GM12874 (cell line): ENCODE measurements at regions not wholly inside any gene's neighbourhood (a gene's known extent, or its start where the extent isn't known, plus 50 kb on each side); places are given as distances from the start of the nearest gene placed in this dataset.

Source experiments
- CTCF ChIP-seq: IDR thresholded peaks from 2 replicates; pipeline ENCODE4 v1.5.1; 2011; ENCODE audit warnings: low read depth, mild to moderate bottlenecking, control low read depth, low read length, moderate library complexity; ENCODE audit not compliant: insufficient read depth

- TF ChIP-seq CTCF = no peak
Measured at GRCh38 chr13:74424455-74424854, 290.3 kb upstream of the KLF12 start.

- TF ChIP-seq CTCF = no peak
Measured at GRCh38 chr13:74423434-74423833, 289.2 kb upstream of the KLF12 start.

DNA sequence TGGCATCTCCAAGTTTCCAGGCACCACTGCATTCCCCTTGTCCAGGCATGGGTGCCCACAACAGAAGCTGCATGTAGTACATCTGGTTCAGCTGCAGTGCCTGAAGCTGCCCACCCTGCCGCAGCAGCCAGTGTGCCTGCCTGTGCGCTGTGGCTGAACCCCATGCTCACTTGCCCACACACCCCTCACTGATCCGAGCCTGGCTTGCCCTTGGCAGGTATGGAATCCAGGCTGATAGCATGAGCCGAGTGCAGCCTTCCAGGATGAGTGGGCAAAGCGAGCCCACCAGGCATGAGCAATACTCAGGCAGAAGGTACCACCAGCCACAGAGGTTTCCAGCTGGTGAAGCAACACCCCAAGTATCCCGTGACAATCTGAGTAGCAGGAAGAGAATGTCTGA lies 280.3 kb upstream of the KLF12 start:
- TF ChIP-seq CTCF = no peak

GRCh38 chr13:74413482-74413881 lies 279.3 kb upstream of the KLF12 start:
- no peak for TF ChIP-seq CTCF

GRCh38 chr13:74409551-74409950 lies 275.3 kb upstream of the KLF12 start:
- no peak for TF ChIP-seq CTCF

GRCh38 chr13:74406420-74406819 lies 272.2 kb upstream of the KLF12 start:
- TF ChIP-seq CTCF = no peak

DNA sequence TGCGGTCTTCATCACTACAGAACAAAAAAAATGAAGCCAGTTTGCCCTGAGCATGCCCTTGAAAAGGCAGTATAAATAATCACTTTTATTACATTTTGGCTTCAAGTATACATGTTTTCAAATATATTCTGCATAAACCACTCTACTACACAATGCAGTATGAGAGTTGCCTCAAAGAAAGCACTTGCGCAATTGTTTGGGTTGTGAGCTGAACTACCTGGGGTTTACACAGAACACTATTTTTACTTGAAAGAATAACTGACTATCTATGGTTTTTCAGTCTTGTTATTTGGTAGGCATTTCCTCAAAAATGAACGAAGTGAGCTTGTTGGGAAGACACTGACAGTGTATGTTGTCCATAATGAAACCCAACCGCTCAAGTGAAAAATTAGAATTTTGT lies 264.4 kb upstream of the KLF12 start:
- TF ChIP-seq CTCF = no peak

DNA sequence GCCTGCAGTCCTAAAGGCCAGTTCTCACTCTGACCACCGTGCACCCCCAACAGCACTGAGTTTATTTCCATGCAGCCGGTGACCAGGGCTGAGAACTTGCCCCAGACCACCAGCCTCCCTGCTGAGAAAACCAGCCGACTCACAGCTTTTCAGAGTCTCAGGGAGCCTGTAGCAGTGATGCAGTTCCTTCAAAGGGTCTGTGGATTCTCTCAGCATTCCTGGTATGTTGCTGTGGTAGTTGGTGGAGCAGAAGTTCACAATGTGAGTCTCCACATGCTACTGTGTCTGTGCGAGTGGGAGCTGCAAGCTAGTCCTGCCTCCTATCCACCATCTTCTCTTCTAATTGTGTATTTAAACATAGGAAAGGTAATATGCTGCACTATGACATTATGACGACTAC lies 254.9 kb upstream of the KLF12 start:
- TF ChIP-seq CTCF = no peak
